ENCODE measurements at regions not wholly inside any gene's neighbourhood (a gene's known extent, or its start where the extent isn't known, plus 50 kb on each side); places are given as distances from the start of the nearest gene placed in this dataset.
A peak's percentile ranks its signal among the peaks of the same experiment; 100 is the strongest.

DNA sequence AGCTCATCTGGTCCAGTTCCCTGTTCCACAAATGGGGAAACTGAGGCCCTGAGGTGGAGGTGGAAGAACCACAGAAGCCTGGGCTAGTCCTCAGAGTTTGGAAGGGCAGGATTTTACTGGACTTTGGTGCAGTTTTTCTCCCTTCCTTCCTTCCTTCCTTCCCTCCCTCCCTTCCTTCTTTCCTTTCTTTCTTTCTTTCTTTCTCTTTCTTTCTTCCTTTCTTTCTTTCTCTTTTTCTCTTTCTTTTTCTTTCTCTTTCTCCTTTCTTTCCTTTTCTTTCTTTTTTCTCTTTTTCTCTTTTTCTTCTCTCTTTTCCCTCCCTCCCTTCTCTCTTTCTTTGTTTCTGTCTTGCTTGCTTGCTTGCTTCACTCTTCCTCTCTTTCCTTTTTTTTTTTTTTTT lies 95.7 kb upstream of the TBX3 start:
- no peak for DNase-seq (ENCODE audit: low read depth)
- TF ChIP-seq, protein P1, sequence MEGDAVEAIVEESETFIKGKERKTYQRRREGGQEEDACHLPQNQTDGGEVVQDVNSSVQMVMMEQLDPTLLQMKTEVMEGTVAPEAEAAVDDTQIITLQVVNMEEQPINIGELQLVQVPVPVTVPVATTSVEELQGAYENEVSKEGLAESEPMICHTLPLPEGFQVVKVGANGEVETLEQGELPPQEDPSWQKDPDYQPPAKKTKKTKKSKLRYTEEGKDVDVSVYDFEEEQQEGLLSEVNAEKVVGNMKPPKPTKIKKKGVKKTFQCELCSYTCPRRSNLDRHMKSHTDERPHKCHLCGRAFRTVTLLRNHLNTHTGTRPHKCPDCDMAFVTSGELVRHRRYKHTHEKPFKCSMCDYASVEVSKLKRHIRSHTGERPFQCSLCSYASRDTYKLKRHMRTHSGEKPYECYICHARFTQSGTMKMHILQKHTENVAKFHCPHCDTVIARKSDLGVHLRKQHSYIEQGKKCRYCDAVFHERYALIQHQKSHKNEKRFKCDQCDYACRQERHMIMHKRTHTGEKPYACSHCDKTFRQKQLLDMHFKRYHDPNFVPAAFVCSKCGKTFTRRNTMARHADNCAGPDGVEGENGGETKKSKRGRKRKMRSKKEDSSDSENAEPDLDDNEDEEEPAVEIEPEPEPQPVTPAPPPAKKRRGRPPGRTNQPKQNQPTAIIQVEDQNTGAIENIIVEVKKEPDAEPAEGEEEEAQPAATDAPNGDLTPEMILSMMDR (IDR thresholded peaks at IDR 0.05; ENCODE audit: control insufficient read depth, insufficient read depth, low read depth, low read length, missing control alignments) = no peak
- no peak overlapping the region for H3K4me3 ChIP-seq (ENCODE audit: control insufficient read depth, low read depth, low read length)

GRCh38 chr12:114779186-114779585 lies 95.2 kb upstream of the TBX3 start:
- H3K4me3 ChIP-seq (ENCODE audit: control insufficient read depth, low read depth, low read length) = no peak overlapping the region
- DNase-seq (ENCODE audit: low read depth) = no peak
- TF ChIP-seq, protein P1 (IDR thresholded peaks at IDR 0.05; ENCODE audit: control insufficient read depth, insufficient read depth, low read depth, low read length, missing control alignments) = no peak

- DNase-seq (ENCODE audit: low read depth) = peak; percentile 52
- H3K4me3 ChIP-seq (ENCODE audit: control insufficient read depth, low read depth, low read length) = no peak overlapping the region
Measured at GRCh38 chr12:114776731-114777442, 92.9 kb upstream of the TBX3 start.

DNA sequence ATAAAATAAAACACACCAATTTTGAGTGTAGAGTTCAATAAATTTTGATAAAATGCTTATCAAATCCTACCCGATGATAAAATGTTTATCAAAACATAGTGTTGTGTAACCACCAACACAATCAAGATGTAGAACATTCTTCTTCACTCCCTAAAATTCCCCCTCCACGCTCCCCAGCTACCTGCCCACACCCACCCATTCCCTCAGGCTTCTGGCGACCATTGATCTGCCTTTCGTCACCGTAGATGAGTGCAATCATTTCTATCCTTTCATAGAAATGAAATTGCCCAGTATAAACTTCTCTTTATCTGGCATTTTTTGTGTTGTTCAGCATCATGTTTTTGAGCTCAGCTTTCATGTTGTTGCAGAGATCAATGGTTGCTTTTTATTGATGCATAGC lies 90.7 kb upstream of the TBX3 start:
- DNase-seq (ENCODE audit: low read depth) = no peak
- TF ChIP-seq, protein P1 (IDR thresholded peaks at IDR 0.05; ENCODE audit: control insufficient read depth, insufficient read depth, low read depth, low read length, missing control alignments) = no peak
- H3K4me3 ChIP-seq (ENCODE audit: control insufficient read depth, low read depth, low read length) = no peak overlapping the region

More at GRCh38 chr12:114776731-114777442, 92.9 kb upstream of the TBX3 start:
- TF ChIP-seq, protein P1 (IDR thresholded peaks at IDR 0.05; ENCODE audit: control insufficient read depth, insufficient read depth, low read depth, low read length, missing control alignments) = no peak

DNA sequence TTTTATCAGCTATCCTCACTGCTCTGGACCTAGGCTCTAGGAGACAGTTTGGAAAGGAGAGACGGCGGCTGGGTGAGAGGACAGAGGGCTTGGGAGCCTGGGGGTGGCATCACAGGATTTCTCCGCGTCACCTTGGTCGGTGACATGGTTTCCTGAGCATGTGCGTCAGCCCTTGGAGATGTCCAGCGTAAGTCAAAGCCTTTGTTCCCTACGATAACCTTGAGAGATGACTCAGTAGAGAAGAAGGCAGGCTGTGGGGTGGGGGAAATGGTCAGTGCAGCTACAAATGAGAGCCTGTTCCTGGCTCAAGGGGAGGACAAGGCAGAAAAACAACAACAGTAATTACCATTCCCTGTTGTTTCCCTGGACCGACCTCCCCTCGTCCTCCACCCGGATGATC lies 90.2 kb upstream of the TBX3 start:
- TF ChIP-seq, protein P1 (IDR thresholded peaks at IDR 0.05; ENCODE audit: control insufficient read depth, insufficient read depth, low read depth, low read length, missing control alignments) = no peak
- DNase-seq (ENCODE audit: low read depth) = no peak
- no peak overlapping the region for H3K4me3 ChIP-seq (ENCODE audit: control insufficient read depth, low read depth, low read length)

DNA sequence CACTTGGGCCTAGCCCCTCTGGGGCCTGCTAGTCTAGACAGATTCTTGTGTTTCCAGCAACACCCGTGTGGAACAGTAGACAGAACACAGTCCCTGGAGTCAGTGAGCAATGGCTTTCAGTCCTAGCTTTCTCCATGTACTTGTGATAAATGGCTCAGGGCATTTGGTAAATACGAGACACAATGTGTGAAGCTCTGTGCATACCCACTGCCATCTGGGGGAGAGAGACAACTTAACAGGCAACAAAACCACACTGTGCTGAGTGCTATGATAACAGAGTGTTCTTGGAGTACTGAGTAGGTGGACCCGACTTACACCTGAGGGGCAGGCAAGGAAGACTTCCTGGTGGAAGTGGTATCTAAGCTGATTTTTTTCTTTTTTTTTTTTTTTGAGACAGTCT lies 86.3 kb upstream of the TBX3 start:
- TF ChIP-seq, protein P1 (IDR thresholded peaks at IDR 0.05; ENCODE audit: control insufficient read depth, insufficient read depth, low read depth, low read length, missing control alignments) = no peak
- DNase-seq (ENCODE audit: low read depth) = no peak
- no peak overlapping the region for H3K4me3 ChIP-seq (ENCODE audit: control insufficient read depth, low read depth, low read length)
